ENCODE measurements at regions not wholly inside any gene's neighbourhood (a gene's known extent, or its start where the extent isn't known, plus 50 kb on each side); places are given as distances from the start of the nearest gene placed in this dataset.

DNA sequence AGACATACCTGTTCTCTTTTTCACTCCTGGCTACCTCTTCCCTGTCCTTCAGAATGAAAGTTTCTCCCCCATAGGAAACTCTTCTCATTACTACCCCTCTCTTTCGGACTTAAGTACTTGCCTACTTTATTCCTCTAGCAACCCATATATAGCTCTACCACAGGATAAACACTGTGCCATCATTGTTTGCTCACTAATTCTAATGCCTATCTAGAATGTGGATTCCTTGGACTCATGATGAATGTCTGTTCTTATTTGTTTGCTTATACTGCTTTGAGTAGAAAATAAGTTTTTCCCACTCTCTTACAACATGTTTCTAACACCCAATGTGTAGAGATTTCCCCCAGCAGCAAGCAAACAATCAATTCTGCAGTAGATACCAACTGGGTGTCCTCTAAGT is 1094.9 kb downstream of the SLC6A15 start:
- TF ChIP-seq FOXS1 (CRISPR knock-in tag; IDR thresholded peaks at IDR 0.05) (no peak), POLR2A (IDR thresholded peaks at IDR 0.05; ENCODE audit: low read length) (no peak), FOSL2 (IDR thresholded peaks at IDR 0.05) (no peak), FOSL2 (CRISPR knock-in tag; IDR thresholded peaks at IDR 0.05) (no peak), TFCP2L1 (CRISPR knock-in tag; IDR thresholded peaks at IDR 0.05) (no peak)
- TF ChIP-seq, protein P1, sequence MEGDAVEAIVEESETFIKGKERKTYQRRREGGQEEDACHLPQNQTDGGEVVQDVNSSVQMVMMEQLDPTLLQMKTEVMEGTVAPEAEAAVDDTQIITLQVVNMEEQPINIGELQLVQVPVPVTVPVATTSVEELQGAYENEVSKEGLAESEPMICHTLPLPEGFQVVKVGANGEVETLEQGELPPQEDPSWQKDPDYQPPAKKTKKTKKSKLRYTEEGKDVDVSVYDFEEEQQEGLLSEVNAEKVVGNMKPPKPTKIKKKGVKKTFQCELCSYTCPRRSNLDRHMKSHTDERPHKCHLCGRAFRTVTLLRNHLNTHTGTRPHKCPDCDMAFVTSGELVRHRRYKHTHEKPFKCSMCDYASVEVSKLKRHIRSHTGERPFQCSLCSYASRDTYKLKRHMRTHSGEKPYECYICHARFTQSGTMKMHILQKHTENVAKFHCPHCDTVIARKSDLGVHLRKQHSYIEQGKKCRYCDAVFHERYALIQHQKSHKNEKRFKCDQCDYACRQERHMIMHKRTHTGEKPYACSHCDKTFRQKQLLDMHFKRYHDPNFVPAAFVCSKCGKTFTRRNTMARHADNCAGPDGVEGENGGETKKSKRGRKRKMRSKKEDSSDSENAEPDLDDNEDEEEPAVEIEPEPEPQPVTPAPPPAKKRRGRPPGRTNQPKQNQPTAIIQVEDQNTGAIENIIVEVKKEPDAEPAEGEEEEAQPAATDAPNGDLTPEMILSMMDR (IDR thresholded peaks at IDR 0.05), result no peak
- TF ChIP-seq, protein P2, sequence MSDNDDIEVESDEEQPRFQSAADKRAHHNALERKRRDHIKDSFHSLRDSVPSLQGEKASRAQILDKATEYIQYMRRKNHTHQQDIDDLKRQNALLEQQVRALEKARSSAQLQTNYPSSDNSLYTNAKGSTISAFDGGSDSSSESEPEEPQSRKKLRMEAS (IDR thresholded peaks at IDR 0.05), result no peak
- TF ChIP-seq, protein P3, sequence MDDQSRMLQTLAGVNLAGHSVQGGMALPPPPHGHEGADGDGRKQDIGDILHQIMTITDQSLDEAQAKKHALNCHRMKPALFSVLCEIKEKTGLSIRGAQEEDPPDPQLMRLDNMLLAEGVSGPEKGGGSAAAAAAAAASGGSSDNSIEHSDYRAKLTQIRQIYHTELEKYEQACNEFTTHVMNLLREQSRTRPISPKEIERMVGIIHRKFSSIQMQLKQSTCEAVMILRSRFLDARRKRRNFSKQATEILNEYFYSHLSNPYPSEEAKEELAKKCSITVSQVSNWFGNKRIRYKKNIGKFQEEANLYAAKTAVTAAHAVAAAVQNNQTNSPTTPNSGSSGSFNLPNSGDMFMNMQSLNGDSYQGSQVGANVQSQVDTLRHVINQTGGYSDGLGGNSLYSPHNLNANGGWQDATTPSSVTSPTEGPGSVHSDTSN (IDR thresholded peaks at IDR 0.05), result no peak

All from A549 (cell line).